Kidney epithelial cell (primary cell): ENCODE measurements at regions not wholly inside any gene's neighbourhood (a gene's known extent, or its start where the extent isn't known, plus 50 kb on each side); places are given as distances from the start of the nearest gene placed in this dataset.

Experiments
- DNase-seq: peaks from one replicate; pipeline ENCODE4 v3.0.0-alpha.2; 2010; ENCODE audit warnings: low read depth
- H3K27me3 ChIP-seq: 2 replicates; pipeline ENCODE4 v1.6.0; 2011; ENCODE audit warnings: low read length; ENCODE audit not compliant: control insufficient read depth, insufficient read depth
- H3K36me3 ChIP-seq: 2 replicates; pipeline ENCODE4 v1.5.1; 2011; ENCODE audit warnings: low read length; ENCODE audit not compliant: control insufficient read depth, insufficient read depth
- H3K4me3 ChIP-seq: 2 replicates; pipeline ENCODE4 v1.5.1; 2011; ENCODE audit warnings: low read depth, mild to moderate bottlenecking, control low read depth, low read length
- CTCF ChIP-seq: IDR thresholded peaks from 2 replicates; pipeline ENCODE4 v1.5.1; 2011; ENCODE audit warnings: mild to moderate bottlenecking, moderate library complexity, low read length, control low read depth, inconsistent platforms; ENCODE audit not compliant: insufficient read depth, poor library complexity, severe bottlenecking

- Histone ChIP-seq H3K36me3 (no peaks in the 10 kb centered on the region), H3K27me3 (no peaks in the 10 kb centered on the region), H3K4me3 (no peak overlapping the region)
- no peak for TF ChIP-seq CTCF
- no peak for DNase-seq
Observed at GRCh38 chr6:113402544-113402943, 454.6 kb upstream of the MARCKS start.

- Histone ChIP-seq H3K4me3 (no peak overlapping the region), H3K36me3 (no peaks in the 10 kb centered on the region), H3K27me3 (no peaks in the 10 kb centered on the region)
- TF ChIP-seq CTCF, result no peak
- DNase-seq, result no peak
Observed at GRCh38 chr6:113403966-113404595, 453.1 kb upstream of the MARCKS start.

- no peaks in the 10 kb centered on the region for H3K36me3 ChIP-seq
Observed at GRCh38 chr6:113405326-113406047, 451.7 kb upstream of the MARCKS start.

GRCh38 chr6:113406048-113406695 is 451.0 kb upstream of the MARCKS start:
- no peak for DNase-seq
- Histone ChIP-seq H3K4me3 (no peak overlapping the region), H3K36me3 (no peaks in the 10 kb centered on the region), H3K27me3 (no peaks in the 10 kb centered on the region)
- TF ChIP-seq CTCF, result no peak

More at GRCh38 chr6:113405326-113406047, 451.7 kb upstream of the MARCKS start:
- Histone ChIP-seq H3K4me3 (no peak overlapping the region), H3K27me3 (no peaks in the 10 kb centered on the region)
- no peak for TF ChIP-seq CTCF
- no peak for DNase-seq

GRCh38 chr6:113411011-113411410 is 446.1 kb upstream of the MARCKS start:
- Histone ChIP-seq H3K27me3 (no peaks in the 10 kb centered on the region), H3K4me3 (no peak overlapping the region), H3K36me3 (no peaks in the 10 kb centered on the region)
- no peak for TF ChIP-seq CTCF
- DNase-seq, result no peak
